HG03196 (cell line): ENCODE measurements at regions not wholly inside any gene's neighbourhood (a gene's known extent, or its start where the extent isn't known, plus 50 kb on each side); places are given as distances from the start of the nearest gene placed in this dataset.
"Not testable (repeated sequence)": the region's sequence is repeated elsewhere in the genome, so short reads cannot be mapped to it uniquely, and the experiment has no call there.

Experiments used
- ATAC-seq: cut with Tn5 transposase; IDR thresholded peaks from one replicate; pipeline ENCODE4 v1.9.1; 2021; ENCODE audit not compliant: unreplicated experiment

- no peak for ATAC-seq
These were observed 115.4 kb upstream of the ERG start for GRCh38 chr21:38613686-38614085.

- no peak for ATAC-seq
These were observed 116.3 kb upstream of the ERG start for GRCh38 chr21:38614558-38614957.

- no peak for ATAC-seq
These were observed 121.2 kb upstream of the ERG start for GRCh38 chr21:38619480-38619879.

- no peak for ATAC-seq
These were observed 121.8 kb upstream of the ERG start for GRCh38 chr21:38619992-38620479.

GRCh38 chr21:38621132-38621531 is 122.9 kb upstream of the ERG start:
- ATAC-seq: no peak

- no peak for ATAC-seq
These were observed 124.0 kb upstream of the ERG start for GRCh38 chr21:38622081-38622826.

- no peak for ATAC-seq
These were observed 124.5 kb upstream of the ERG start for GRCh38 chr21:38622827-38623209.

GRCh38 chr21:38623552-38623951 is 125.3 kb upstream of the ERG start:
- no peak for ATAC-seq

GRCh38 chr21:38625000-38625399 is 126.7 kb upstream of the ERG start:
- no peak for ATAC-seq

- no peak for ATAC-seq
These were observed 128.0 kb upstream of the ERG start for GRCh38 chr21:38626306-38626705.

GRCh38 chr21:38628349-38628748 is 130.1 kb upstream of the ERG start:
- ATAC-seq: no peak

- ATAC-seq: no peak
These were observed 132.9 kb upstream of the ERG start for GRCh38 chr21:38631206-38631605.

GRCh38 chr21:38631676-38632075 is 133.4 kb upstream of the ERG start:
- no peak for ATAC-seq

GRCh38 chr21:38637161-38637560 is 138.9 kb upstream of the ERG start:
- ATAC-seq: no peak

GRCh38 chr21:38639571-38640354 is 141.5 kb upstream of the ERG start:
- ATAC-seq: no peak

- not testable (repeated sequence) for ATAC-seq
These were observed 142.1 kb upstream of the ERG start for GRCh38 chr21:38640355-38640742.

GRCh38 chr21:38643404-38644023 is 145.2 kb upstream of the ERG start:
- no peak for ATAC-seq

- no peak for ATAC-seq
These were observed 147.0 kb upstream of the ERG start for GRCh38 chr21:38645282-38645681.

- no peak for ATAC-seq
These were observed 148.0 kb upstream of the ERG start for GRCh38 chr21:38646213-38646837.

GRCh38 chr21:38649120-38649519 is 150.8 kb upstream of the ERG start:
- ATAC-seq: no peak

- no peak for ATAC-seq
These were observed 153.3 kb upstream of the ERG start for GRCh38 chr21:38651570-38651969.
